ENCODE measurements at regions not wholly inside any gene's neighbourhood (a gene's known extent, or its start where the extent isn't known, plus 50 kb on each side); places are given as distances from the start of the nearest gene placed in this dataset.
"Not testable (repeated sequence)": the region's sequence is repeated elsewhere in the genome, so short reads cannot be mapped to it uniquely, and the experiment has no call there.

DNA sequence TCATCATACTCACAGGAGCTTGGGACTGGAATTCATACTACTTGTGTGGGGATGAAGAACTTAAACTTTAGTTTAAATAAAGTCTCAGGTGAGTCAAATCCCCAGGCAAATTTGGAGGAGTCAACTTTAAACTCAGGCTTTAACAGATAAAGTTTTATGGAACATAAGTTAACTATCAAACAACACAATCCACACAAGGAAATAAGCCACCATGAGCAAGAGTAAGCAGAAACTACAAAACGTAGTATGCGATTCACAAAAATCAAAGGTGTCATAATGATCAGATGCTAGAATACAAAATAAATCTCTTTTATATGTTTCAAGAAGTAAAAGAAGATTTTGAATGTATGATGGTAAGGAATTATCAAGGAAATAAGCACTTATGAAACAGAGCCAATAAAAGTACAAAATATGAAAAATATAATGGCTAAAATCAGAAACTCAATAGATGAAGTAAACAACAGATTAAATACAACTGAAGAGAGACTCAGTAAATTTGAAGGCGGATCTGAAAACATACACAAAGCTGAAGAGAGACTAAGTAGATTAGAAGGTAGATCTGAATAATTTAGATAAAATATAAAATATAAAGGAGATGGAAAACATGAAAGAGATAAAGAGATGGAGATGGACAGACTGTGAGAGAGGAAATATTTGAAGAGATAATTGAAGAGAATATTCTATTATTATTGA lies 97.5 kb upstream of the TWIST2 start:
- no peak for DNase-seq (ENCODE audit: low spot score)

- DNase-seq (ENCODE audit: low spot score) = no peak
Observed at GRCh38 chr2:238754259-238754658, 93.6 kb upstream of the TWIST2 start.

- DNase-seq (ENCODE audit: low spot score) = no peak
Observed at GRCh38 chr2:238761868-238762267, 86.0 kb upstream of the TWIST2 start.

DNA sequence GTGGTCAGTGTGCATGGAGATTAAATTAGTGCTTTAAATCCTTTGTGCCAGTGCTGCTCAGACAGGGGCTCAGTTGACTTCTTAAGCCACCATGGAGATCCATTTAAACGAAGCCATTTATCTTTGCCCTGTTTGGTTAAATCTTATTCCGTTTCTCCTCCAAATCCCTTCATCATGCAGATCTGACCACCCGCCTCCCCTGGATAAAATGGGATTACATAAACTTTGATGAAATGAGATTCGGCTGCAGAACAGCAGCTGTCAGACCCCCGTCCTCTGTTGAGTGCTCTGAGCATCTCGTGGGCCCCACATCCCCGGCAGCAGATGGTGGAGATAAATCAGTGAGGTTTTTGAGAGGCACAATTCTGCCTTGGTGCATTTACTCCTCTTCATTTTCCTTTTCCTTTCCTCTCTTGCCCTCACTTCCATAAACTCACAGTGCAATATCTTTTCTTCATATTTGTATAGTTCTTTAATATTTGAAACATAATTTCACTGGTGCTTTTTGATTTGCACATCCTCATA lies 84.4 kb upstream of the TWIST2 start:
- no peak for DNase-seq (ENCODE audit: low spot score)

DNA sequence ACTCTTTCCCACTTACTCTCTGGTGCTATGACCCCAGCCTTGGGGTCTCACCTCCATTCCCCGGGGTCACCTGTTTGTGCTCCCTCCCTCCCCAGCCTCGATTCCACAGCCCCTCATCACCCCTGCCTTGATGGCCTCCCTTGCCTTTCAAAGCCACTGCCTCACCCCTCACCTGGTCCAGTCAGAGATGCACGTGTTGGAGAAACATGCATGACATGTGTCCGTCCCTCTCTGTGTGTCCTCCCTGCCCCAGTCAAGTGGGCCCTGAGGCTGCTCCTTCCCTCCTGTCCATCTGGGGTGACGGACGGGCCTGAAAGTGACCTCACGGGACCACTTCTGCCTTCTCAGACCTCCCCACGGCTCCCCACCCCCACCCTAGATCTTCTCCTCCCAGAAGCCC lies 82.3 kb upstream of the TWIST2 start:
- no peak for DNase-seq (ENCODE audit: low spot score)

GRCh38 chr2:238771218-238771617 lies 76.7 kb upstream of the TWIST2 start:
- no peak for DNase-seq (ENCODE audit: low spot score)

- no peak for DNase-seq (ENCODE audit: low spot score)
Observed at GRCh38 chr2:238771639-238772038, 76.2 kb upstream of the TWIST2 start.

GRCh38 chr2:238772635-238773297 lies 75.1 kb upstream of the TWIST2 start:
- no peak for DNase-seq (ENCODE audit: low spot score)

DNA sequence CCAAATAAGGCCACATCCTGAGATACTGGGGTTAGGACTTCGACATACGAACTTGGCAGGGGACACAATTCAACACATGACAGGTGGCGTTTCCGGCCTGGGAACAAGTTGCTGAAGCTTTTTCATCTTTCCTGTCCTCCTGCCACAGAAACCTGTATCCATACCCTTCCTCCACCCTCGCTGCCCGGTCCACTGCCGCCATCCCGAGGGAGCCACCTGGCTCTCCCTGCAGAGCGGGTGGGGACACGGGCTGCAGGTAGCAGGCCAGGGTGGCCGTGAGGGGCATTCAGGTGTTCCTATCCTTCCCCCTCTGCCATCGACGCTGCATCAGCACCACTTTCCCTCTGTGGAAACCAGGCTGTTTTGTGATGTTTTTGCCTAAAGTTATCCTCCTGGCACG lies 74.4 kb upstream of the TWIST2 start:
- DNase-seq (ENCODE audit: low spot score) = no peak

GRCh38 chr2:238774071-238774470 lies 73.8 kb upstream of the TWIST2 start:
- DNase-seq (ENCODE audit: low spot score) = no peak

- no peak for DNase-seq (ENCODE audit: low spot score)
Observed at GRCh38 chr2:238774980-238775509, 72.8 kb upstream of the TWIST2 start.

GRCh38 chr2:238775591-238775990 lies 72.3 kb upstream of the TWIST2 start:
- no peak for DNase-seq (ENCODE audit: low spot score)

GRCh38 chr2:238776003-238776760 lies 71.7 kb upstream of the TWIST2 start:
- DNase-seq (ENCODE audit: low spot score) = no peak

DNA sequence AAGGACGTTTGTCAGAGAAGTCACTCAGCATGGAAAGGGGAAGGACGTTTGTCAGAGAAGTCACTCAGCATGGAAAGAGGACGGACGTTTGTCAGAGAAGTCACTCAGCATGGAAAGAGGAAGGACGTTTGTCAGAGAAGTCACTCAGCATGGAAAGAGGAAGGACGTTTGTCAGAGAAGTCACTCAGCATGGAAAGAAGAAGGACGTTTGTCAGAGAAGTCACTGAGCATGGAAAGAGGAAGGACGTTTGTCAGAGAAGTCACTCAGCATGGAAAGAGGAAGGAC lies 71.2 kb upstream of the TWIST2 start:
- not testable (repeated sequence) for DNase-seq (ENCODE audit: low spot score)

GRCh38 chr2:238777369-238778067 lies 70.4 kb upstream of the TWIST2 start:
- DNase-seq (ENCODE audit: low spot score) = no peak

- DNase-seq (ENCODE audit: low spot score) = peak; percentile 33
Observed at GRCh38 chr2:238784671-238785527, 63.0 kb upstream of the TWIST2 start.

GRCh38 chr2:238785528-238785860 lies 62.4 kb upstream of the TWIST2 start:
- DNase-seq (ENCODE audit: low spot score) = no peak

DNA sequence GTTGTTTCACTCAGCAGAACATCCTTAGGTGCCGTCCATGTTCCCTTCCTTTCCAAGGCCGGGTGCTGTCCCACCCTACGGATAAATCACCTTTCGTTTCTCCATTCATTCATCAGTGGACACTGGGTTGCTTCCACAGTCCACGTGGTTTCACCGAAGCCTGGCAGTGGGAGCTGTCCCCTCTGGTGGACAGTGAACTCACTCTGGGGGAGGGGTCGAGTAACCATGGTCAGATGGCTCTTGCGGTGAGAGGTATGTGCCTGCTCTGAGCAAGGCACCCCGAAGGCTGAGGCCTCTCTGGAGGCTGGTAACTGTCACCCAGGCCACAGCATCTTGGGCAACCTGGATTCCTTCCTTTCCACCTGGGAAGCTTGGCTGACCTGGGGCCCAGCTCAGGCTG lies 61.5 kb upstream of the TWIST2 start:
- no peak for DNase-seq (ENCODE audit: low spot score)

GRCh38 chr2:238786792-238787490 lies 60.9 kb upstream of the TWIST2 start:
- no peak for DNase-seq (ENCODE audit: low spot score)

DNA sequence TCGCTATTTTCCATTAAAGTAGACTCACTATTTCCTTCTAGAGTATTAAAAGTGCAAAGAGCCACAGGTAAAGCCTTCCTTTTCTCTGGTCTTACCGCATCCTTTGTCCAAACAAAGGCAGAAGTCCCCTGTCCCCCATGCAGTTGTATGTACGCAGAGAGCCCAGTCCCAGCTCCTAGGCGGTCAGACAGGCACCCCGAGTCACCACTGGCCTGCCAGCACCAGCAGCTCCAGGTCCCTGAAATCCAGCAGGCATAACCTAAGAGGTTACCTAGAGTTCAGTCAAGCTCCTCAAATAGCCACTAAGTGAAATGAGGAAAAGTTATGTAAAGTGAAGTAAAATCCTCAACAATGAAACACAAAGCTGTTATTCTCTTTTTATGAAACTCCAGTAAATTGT lies 60.4 kb upstream of the TWIST2 start:
- DNase-seq (ENCODE audit: low spot score) = no peak

DNA sequence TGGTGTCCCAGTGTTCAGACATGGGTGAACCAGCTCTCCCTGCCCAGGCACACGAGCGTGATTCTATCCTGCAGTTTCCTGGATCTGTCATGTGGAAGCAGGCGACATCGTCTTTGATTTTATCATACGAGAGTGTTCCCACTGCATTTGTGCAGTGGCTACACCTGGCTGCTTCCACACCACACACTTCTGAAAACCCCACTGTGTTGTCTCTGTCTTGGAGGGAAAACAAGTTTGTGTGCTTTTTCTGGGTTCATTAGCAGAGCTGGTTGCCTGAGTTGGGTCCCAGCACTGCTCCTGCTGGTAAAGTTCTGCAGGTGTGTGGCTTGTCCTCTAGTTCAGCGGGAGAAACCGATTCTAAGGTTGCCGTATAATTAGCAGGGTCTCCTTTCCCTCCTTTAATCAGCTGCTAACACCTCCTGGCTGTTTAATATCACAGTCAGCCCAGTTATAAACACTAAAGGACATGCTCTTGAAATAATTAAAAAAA lies 58.5 kb upstream of the TWIST2 start:
- DNase-seq (ENCODE audit: low spot score) = no peak
